Coronary artery (tissue), 2 donors: ENCODE measurements at regions not wholly inside any gene's neighbourhood (a gene's known extent, or its start where the extent isn't known, plus 50 kb on each side); places are given as distances from the start of the nearest gene placed in this dataset.

Source experiments
- DNase-seq: peaks from one replicate; pipeline ENCODE4 v3.0.0-alpha.2; 2017; ENCODE audit warnings: low spot score
- H3K27ac ChIP-seq, 2 donors: fragments of 200-600 bp; sonication (generic); one replicate each; pipeline ENCODE4 v1.5.1; 2016 to 2019
- H3K4me3 ChIP-seq: fragments of 200-600 bp; sonication (generic); 2 replicates; pipeline ENCODE4 v1.5.1; 2016; ENCODE audit warnings: mild to moderate bottlenecking, moderate library complexity
- TF ChIP-seq, protein P1 (sequence below): fragments of 200-600 bp; sonication (generic); IDR thresholded peaks from one replicate; pipeline ENCODE4 v1.5.1; 2019; ENCODE audit warnings: antibody characterized with exemption

DNA sequence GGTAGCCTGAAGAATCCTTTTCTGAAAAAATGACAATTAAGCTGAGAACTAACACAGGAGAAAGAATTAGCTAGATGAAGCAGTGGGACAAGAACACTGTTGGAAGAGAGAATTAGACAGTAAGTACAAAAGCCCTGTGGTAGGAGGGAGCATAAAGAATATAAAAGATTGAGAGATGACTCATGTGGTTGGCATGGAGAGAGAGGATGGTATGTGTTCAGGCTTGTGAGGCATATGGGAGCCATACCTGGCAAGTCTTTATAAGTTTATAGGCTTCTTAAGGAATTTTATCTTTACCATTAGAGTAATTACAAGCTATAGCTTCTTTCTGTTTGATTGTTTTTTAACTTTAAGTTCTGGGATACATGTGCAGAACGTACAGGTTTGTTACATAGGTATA, 325.0 kb downstream of the ARL6IP6 start:
- no peak overlapping the region for H3K27ac ChIP-seq
- no peak for DNase-seq
- no peak overlapping the region for H3K4me3 ChIP-seq
- TF ChIP-seq, protein P1, sequence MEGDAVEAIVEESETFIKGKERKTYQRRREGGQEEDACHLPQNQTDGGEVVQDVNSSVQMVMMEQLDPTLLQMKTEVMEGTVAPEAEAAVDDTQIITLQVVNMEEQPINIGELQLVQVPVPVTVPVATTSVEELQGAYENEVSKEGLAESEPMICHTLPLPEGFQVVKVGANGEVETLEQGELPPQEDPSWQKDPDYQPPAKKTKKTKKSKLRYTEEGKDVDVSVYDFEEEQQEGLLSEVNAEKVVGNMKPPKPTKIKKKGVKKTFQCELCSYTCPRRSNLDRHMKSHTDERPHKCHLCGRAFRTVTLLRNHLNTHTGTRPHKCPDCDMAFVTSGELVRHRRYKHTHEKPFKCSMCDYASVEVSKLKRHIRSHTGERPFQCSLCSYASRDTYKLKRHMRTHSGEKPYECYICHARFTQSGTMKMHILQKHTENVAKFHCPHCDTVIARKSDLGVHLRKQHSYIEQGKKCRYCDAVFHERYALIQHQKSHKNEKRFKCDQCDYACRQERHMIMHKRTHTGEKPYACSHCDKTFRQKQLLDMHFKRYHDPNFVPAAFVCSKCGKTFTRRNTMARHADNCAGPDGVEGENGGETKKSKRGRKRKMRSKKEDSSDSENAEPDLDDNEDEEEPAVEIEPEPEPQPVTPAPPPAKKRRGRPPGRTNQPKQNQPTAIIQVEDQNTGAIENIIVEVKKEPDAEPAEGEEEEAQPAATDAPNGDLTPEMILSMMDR, result no peak

DNA sequence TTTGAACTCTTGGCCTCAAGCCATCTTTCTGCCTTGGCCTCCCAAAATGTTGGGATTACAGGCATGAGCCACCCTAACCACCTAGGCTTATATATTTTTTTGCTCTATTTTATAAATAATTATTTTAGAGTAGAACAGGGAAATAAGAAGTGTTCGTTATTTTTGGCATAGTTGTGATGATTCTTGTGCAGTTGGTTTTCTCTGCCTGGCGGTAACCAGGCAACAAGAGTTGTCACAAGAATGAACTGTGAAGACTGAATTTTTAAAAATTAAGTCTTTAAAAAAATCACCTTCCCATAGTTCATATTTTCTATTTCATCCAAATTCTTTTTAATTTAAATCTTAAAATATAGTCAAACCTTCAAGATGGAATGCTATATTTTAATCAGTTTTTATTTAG, 310.2 kb downstream of the ARL6IP6 start:
- no peak overlapping the region for H3K27ac ChIP-seq
- H3K4me3 ChIP-seq, result no peak overlapping the region
- TF ChIP-seq, protein P1, result no peak
- no peak for DNase-seq

DNA sequence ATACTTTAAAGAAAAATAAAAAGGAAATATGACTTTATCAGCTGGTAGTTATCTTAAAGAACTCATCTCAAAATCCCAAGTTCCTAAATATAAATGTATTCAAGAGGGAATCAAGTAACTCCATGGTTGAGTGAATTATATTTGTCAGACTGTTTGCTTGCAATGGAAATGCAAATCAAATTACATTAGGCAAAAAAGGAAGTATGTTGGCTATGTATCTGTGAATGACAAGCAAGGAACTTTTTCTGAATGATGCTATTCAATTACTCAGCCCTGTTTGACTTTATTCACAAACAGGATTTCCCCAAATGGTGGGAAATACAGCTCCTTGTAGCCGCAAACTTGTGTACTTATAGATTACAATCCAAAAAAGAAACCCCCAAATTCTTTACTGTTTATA, 309.1 kb downstream of the ARL6IP6 start:
- TF ChIP-seq, protein P1, result no peak
- no peak for DNase-seq
- Histone ChIP-seq H3K27ac (no peak overlapping the region), H3K4me3 (no peak overlapping the region)

DNA sequence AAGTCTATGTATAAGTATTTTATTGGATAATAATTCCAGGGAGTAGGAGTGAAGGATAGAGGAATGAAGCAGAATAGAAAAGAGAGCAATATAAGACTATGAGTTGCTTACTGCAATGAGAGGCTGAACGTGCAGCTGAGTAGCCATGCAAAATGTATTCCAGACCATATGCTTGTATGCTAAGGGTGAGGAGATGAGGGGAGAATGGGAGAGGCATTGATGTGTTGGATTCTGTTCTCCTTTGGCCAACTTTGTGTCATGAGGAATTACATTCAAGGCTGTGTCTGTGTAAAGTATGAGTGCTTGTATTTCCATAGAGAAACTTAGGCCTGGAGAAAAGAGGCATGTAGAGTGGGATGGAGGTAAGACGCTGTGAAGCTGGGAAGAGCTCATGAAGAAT, 301.8 kb downstream of the ARL6IP6 start:
- H3K27ac ChIP-seq, result no peak overlapping the region
- no peak for DNase-seq
- no peak overlapping the region for H3K4me3 ChIP-seq
- TF ChIP-seq, protein P1, result no peak

DNA sequence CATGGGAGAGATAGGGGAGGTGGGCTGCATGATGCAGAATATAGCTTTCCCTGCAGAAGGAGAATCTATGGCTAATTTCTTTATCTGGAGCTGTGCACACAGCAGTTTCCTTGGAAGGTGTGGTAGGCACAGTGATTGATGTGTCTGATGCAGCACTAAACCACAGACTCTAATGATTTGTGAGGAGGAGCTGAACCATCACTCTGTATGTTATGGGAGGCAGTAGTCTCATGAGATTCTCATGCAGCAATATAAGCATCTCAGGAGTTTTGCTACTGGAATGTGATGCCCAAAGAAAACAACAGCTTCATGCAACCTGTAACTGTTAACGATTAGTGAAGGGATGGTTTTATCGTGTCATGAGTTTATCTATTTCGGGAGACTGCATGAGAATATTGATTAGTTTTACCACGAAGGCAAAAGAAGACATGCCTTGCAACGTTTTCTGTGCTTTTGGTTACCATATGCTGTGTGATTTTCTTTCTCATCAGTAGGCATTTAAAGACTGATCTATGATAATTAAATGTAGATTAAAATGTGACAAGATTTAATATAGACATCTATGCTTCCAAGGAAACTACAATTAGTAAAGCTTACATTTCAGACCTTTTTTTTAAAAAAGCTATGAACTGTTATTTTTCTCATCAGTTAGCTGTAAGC, 286.8 kb downstream of the ARL6IP6 start:
- no peak for DNase-seq
- H3K4me3 ChIP-seq, result no peak overlapping the region
- H3K27ac ChIP-seq, result no peak overlapping the region
- TF ChIP-seq, protein P1, result no peak

DNA sequence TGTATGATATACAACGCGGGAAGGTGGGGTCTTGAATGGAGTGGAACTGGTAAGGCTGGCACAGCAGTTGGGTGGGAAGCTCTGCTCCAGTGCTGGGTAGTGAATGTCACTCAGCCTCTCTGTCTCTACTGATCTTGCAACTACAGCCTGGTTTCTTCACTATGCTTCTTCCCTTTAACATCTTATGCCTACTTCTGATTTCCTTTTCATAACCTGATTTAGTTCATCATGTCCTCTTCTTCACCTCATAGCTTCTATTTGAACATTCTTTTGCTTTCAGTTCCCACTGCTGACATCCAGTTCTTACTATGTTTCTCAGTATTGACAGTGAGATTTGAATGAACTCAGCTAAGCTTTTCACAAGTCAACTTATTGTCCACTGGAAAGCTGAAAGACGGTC, 286.2 kb downstream of the ARL6IP6 start:
- Histone ChIP-seq H3K27ac (no peak overlapping the region), H3K4me3 (no peak overlapping the region)
- TF ChIP-seq, protein P1, result no peak
- no peak for DNase-seq

DNA sequence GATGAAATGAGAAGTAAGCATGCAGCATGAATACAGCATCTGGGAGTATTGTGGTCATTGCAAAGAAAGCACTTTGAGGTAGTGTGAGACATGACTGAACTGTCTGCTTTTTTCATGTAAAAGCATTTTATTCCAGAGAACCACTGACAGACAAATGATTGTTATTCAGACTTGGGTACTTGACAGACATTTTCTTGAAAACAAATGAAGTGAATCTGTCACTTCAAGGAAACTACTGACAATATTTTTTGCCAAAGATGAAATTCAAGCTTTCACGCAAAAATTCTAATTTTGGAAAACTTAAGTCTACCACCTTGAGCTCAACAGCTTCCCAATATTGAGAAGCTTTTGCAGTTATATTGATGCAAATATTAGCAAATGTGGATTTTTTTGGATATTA, 255.7 kb downstream of the ARL6IP6 start:
- no peak overlapping the region for H3K27ac ChIP-seq
- H3K4me3 ChIP-seq, result no peak overlapping the region
- no peak for DNase-seq
- TF ChIP-seq, protein P1, result no peak
